Activated CD4-positive, alpha-beta T cell treated with anti-CD3 and anti-CD28 coated beads, Interleukin-2, amount 10 ng/mL, durations not matched to agents 24 days and 14 days (primary cell): ENCODE measurements at regions not wholly inside any gene's neighbourhood (a gene's known extent, or its start where the extent isn't known, plus 50 kb on each side); places are given as distances from the start of the nearest gene placed in this dataset.

Experiments
- DNase-seq: peaks from one replicate; pipeline ENCODE4 v3.0.0; 2022
- H3K27ac Mint-ChIP-seq: one replicate; pipeline ENCODE4 v1.8.0; 2022; ENCODE audit warnings: mild to moderate bottlenecking, mixed read lengths
- H3K27me3 Mint-ChIP-seq: one replicate; pipeline ENCODE4 v1.8.0; 2022; ENCODE audit warnings: mixed read lengths
- H3K36me3 Mint-ChIP-seq: one replicate; pipeline ENCODE4 v1.8.0; 2022; ENCODE audit warnings: low read depth, mild to moderate bottlenecking, mixed read lengths
- H3K4me1 Mint-ChIP-seq: one replicate; pipeline ENCODE4 v1.8.0; 2021; ENCODE audit warnings: mixed read lengths
- H3K4me3 Mint-ChIP-seq: one replicate; pipeline ENCODE4 v1.8.0; 2022; ENCODE audit warnings: mild to moderate bottlenecking, moderate library complexity, mixed read lengths
- H3K9me3 Mint-ChIP-seq: one replicate; pipeline ENCODE4 v1.8.0; 2021; ENCODE audit warnings: mixed read lengths
- intact Hi-C: fragments of 100-400 bp; cut with micrococcal nuclease; formaldehyde crosslinking; loops from one replicate; pipeline ENCODE4 v1.15.1; 2023

DNA sequence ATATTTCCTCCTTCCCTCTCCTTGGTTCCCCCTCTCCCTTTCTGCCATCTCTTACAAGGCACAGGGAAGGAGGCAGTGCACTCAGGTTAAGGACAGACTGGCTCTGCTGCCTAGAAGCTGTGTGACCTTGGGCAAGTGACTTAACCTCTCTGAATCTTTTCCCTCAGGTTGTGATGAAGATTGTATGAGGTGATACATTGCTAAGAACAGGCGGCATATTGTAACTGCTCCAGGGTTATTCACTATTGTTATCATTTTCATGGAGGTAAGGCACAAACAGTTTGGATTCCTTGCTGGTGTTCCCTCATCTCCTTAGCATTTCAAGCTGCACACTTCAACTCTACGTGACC is 126.6 kb upstream of the CXCR4 start:
- Mint-ChIP-seq H3K27me3 (no peaks in the 10 kb centered on the region), H3K9me3 (peaks cover 4% of the 10 kb centered on the region), H3K4me1 (peaks cover 30% of the 10 kb centered on the region), H3K36me3 (peaks cover under 1% of the 10 kb centered on the region), H3K27ac (no peak overlapping the region), H3K4me3 (no peak overlapping the region)
- intact Hi-C loops = loop anchor here (10.0 kb wide), 1 partner anchor 330 kb away; no protein-coding TSS in a partner anchor
- DNase-seq = no peak

GRCh38 chr2:136243638-136244535 is 125.9 kb upstream of the CXCR4 start:
- no peak overlapping the region for H3K27ac Mint-ChIP-seq

GRCh38 chr2:136242687-136243277 is 124.8 kb upstream of the CXCR4 start:
- H3K4me3 Mint-ChIP-seq = no peak overlapping the region

More at GRCh38 chr2:136243638-136244535, 125.9 kb upstream of the CXCR4 start:
- Mint-ChIP-seq H3K4me1 (peaks cover 36% of the 10 kb centered on the region), H3K36me3 (peaks cover 2% of the 10 kb centered on the region), H3K9me3 (peaks cover 6% of the 10 kb centered on the region), H3K4me3 (no peak overlapping the region), H3K27me3 (no peaks in the 10 kb centered on the region)
- intact Hi-C loops = loop anchor here (10.0 kb wide), 1 partner anchor 329 kb away; no protein-coding TSS in a partner anchor
- DNase-seq = no peak

GRCh38 chr2:136242100-136242499 is 124.2 kb upstream of the CXCR4 start:
- Mint-ChIP-seq H3K36me3 (peaks cover 2% of the 10 kb centered on the region), H3K9me3 (peaks cover 6% of the 10 kb centered on the region), H3K4me3 (no peak overlapping the region), H3K27me3 (no peaks in the 10 kb centered on the region), H3K27ac (peak overlapping the region; percentile 84), H3K4me1 (peaks cover 42% of the 10 kb centered on the region)
- DNase-seq = no peak
- intact Hi-C loops = loop anchor here (10.0 kb wide), 1 partner anchor 327 kb away; no protein-coding TSS in a partner anchor

More at GRCh38 chr2:136242687-136243277, 124.8 kb upstream of the CXCR4 start:
- Mint-ChIP-seq H3K27ac (peak overlapping the region; percentile 84), H3K27me3 (no peaks in the 10 kb centered on the region), H3K9me3 (peaks cover 6% of the 10 kb centered on the region), H3K36me3 (peaks cover 2% of the 10 kb centered on the region), H3K4me1 (peaks cover 44% of the 10 kb centered on the region)
- intact Hi-C loops = loop anchor here (10.0 kb wide), 1 partner anchor 328 kb away; no protein-coding TSS in a partner anchor
- DNase-seq = peak; percentile 71

- peaks cover 10% of the 10 kb centered on the region for H3K9me3 Mint-ChIP-seq
- DNase-seq = no peak
- intact Hi-C loops = loop anchor here (1.0 to 10.0 kb wide), 10 partner anchors 32 to 424 kb away; partner anchors contain the start of genes CXCR4 and DARS1
- H3K27me3 Mint-ChIP-seq = no peaks in the 10 kb centered on the region
- peak overlapping the region; percentile 89 for H3K27ac Mint-ChIP-seq
- peaks cover 2% of the 10 kb centered on the region for H3K36me3 Mint-ChIP-seq
- peaks cover 44% of the 10 kb centered on the region for H3K4me1 Mint-ChIP-seq
- H3K4me3 Mint-ChIP-seq = peak overlapping the region; percentile 43
Observed at GRCh38 chr2:136239079-136239685, 121.2 kb upstream of the CXCR4 start.

GRCh38 chr2:136238286-136239078 is 120.5 kb upstream of the CXCR4 start:
- peaks cover 45% of the 10 kb centered on the region for H3K4me1 Mint-ChIP-seq
- H3K9me3 Mint-ChIP-seq = peaks cover 10% of the 10 kb centered on the region
- H3K27ac Mint-ChIP-seq = peak overlapping the region; percentile 89
- peak; percentile 81 for DNase-seq
- H3K36me3 Mint-ChIP-seq = peaks cover 2% of the 10 kb centered on the region
- intact Hi-C loops = loop anchor here (1.0 to 10.0 kb wide), 11 partner anchors 32 to 424 kb away; partner anchors contain the start of genes CXCR4 and DARS1
- H3K27me3 Mint-ChIP-seq = no peaks in the 10 kb centered on the region
- peak overlapping the region; percentile 43 for H3K4me3 Mint-ChIP-seq

- Mint-ChIP-seq H3K4me1 (peaks cover 32% of the 10 kb centered on the region), H3K27me3 (peaks cover 9% of the 10 kb centered on the region), H3K27ac (no peak overlapping the region), H3K36me3 (peaks cover 2% of the 10 kb centered on the region), H3K9me3 (peaks cover 7% of the 10 kb centered on the region), H3K4me3 (no peak overlapping the region)
- intact Hi-C loops = loop anchor here (5.0 to 10.0 kb wide), 2 partner anchors 46 to 421 kb away; no protein-coding TSS in a partner anchor
- no peak for DNase-seq
Observed at GRCh38 chr2:136236019-136236418, 118.1 kb upstream of the CXCR4 start.

DNA sequence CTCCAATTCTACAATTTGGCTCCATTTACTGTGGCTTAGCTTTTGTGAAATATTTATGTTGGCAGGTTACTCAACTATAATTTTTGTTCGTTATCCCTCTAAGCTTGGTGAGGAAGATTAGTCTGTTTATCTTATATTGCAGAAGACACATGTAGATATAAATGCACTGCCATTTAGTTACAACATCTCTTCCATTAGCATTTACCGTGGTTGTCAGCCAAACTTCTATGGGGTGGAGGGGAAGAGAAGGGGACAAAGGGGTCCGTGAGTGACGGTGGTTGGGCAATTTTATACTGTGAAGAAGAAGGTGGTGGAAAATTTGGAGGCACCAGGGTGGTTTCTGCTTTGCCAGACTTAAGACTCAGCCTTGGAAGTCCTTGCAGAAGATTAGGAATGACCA is 117.6 kb upstream of the CXCR4 start:
- Mint-ChIP-seq H3K27ac (no peak overlapping the region), H3K4me1 (peaks cover 31% of the 10 kb centered on the region), H3K27me3 (peaks cover 13% of the 10 kb centered on the region), H3K9me3 (peaks cover 7% of the 10 kb centered on the region), H3K4me3 (no peak overlapping the region), H3K36me3 (peaks cover 2% of the 10 kb centered on the region)
- intact Hi-C loops = loop anchor here (5.0 to 10.0 kb wide), 2 partner anchors 47 to 421 kb away; no protein-coding TSS in a partner anchor
- DNase-seq = no peak

DNA sequence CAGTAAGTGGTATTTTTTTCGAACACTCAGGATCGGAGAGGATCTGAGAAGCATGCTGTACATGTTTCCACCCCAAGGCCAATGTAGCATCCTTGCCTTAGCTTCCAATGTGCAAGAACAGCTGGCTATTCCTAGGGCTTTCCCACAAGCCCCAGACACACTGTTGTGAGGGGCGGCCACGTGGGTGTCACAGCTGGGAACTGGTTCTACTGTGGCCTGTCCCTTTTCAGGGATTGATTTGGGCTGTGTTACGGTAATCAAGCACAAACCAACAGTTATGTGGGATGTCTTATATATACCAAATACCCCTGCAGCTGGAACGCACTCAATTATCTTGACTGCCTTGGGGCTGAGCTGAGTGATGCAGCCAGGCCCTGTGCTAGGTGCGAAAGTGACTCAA is 116.3 kb upstream of the CXCR4 start:
- Mint-ChIP-seq H3K4me1 (peaks cover 23% of the 10 kb centered on the region), H3K27me3 (peaks cover 20% of the 10 kb centered on the region), H3K9me3 (peaks cover 14% of the 10 kb centered on the region), H3K4me3 (no peak overlapping the region), H3K36me3 (no peaks in the 10 kb centered on the region), H3K27ac (no peak overlapping the region)
- intact Hi-C loops = loop anchor here (10.0 kb wide), 1 partner anchor 419 kb away; no protein-coding TSS in a partner anchor
- DNase-seq = no peak

- Mint-ChIP-seq H3K27me3 (peaks cover 26% of the 10 kb centered on the region), H3K9me3 (peaks cover 19% of the 10 kb centered on the region), H3K4me3 (no peak overlapping the region), H3K27ac (no peak overlapping the region), H3K36me3 (no peaks in the 10 kb centered on the region), H3K4me1 (peaks cover 14% of the 10 kb centered on the region)
- intact Hi-C loops = loop anchor here (10.0 kb wide), 1 partner anchor 418 kb away; no protein-coding TSS in a partner anchor
- no peak for DNase-seq
Observed at GRCh38 chr2:136233298-136233697, 115.3 kb upstream of the CXCR4 start.

DNA sequence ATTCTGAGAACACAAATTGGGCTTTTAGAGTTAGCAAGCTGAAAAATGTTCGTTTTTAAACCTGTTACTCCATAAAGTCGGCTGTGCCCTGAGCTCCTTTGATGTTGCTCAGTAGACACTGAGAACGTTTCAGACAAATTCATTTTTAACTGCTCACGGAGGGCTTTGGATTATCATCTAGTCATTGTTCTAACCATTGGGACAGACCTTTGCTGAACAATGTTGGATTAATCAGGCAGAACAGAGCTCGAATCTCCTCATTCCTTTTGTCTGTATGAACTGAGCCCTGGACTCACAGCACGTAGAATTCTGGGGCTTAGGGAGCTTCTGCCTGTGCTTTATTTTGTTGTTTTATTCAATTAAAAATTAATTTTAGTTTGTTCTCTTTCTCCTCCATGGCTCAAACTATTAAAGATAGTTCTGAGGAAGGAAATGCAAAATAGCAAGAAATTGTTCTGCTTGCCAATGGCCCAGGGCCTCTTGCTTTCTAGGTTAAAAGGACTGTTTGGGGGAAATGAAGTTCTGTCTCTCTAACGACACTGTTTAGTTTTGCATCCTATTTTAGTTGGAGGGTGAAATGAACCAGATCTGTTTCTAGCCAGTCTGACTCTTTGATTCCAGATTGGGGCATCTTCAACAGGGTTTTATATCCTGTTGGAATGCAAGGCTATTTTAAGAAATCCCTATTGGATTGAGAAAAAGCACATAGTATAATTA is 114.7 kb upstream of the CXCR4 start:
- peaks cover 26% of the 10 kb centered on the region for H3K27me3 Mint-ChIP-seq
- H3K36me3 Mint-ChIP-seq = no peaks in the 10 kb centered on the region
- DNase-seq = no peak
- peaks cover 8% of the 10 kb centered on the region for H3K4me1 Mint-ChIP-seq
- no peak overlapping the region for H3K27ac Mint-ChIP-seq
- H3K4me3 Mint-ChIP-seq = no peak overlapping the region
- intact Hi-C loops = loop anchor here (10.0 kb wide), 1 partner anchor 418 kb away; no protein-coding TSS in a partner anchor
- peaks cover 24% of the 10 kb centered on the region for H3K9me3 Mint-ChIP-seq

DNA sequence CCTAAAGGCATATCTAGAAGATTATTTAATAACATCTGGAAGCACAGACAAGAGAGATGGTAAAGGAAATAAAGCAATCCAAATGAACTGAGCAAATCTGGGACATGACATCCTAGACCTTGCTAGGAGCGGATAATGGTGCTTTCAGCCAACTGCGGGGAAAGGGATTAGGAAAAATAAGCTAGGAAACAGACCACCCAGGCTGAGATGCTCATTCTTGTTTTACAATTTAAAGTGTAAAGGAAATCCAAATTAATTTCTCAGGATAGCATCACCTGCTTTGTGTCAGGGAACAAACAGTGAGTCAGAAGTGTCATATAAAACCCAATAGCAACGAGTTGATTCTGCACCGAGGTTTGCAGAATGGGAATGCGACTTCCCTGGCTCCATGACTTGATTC is 112.5 kb upstream of the CXCR4 start:
- Mint-ChIP-seq H3K36me3 (no peaks in the 10 kb centered on the region), H3K27ac (no peak overlapping the region), H3K27me3 (peaks cover 26% of the 10 kb centered on the region), H3K4me3 (no peak overlapping the region), H3K9me3 (peaks cover 24% of the 10 kb centered on the region), H3K4me1 (peaks cover 11% of the 10 kb centered on the region)
- no peak for DNase-seq
- intact Hi-C loops = loop anchor here (10.0 kb wide), 1 partner anchor 416 kb away; no protein-coding TSS in a partner anchor
